ENCODE measurements at regions not wholly inside any gene's neighbourhood (a gene's known extent, or its start where the extent isn't known, plus 50 kb on each side); places are given as distances from the start of the nearest gene placed in this dataset.

- 63% methylated on average over 3 of the region's 3 CpGs for WGBS, 2 donors
- H3K27ac ChIP-seq, result no peak overlapping the region
- no peaks in the 10 kb centered on the region for H3K4me1 ChIP-seq
Observed at GRCh38 chr4:18213576-18214198, 192.1 kb upstream of the LCORL start.

GRCh38 chr4:18209448-18209847 is 187.9 kb upstream of the LCORL start:
- Histone ChIP-seq H3K27me3 (no peaks in the 10 kb centered on the region), H3K27ac (no peak overlapping the region), H3K36me3 (ENCODE audit: low read depth, missing control alignments) (no peaks in the 10 kb centered on the region), H3K4me1 (no peaks in the 10 kb centered on the region), H3K4me3 (no peak overlapping the region), H3K9me3 (no peaks in the 10 kb centered on the region)
- no peak for DNase-seq
- intact Hi-C loops (cut with DNase I; ENCODE audit: low total_unique reads), result no loop called here
- TF ChIP-seq POLR2A (IDR thresholded peaks at IDR 0.05) (no peak), CTCF (IDR thresholded peaks at IDR 0.05) (no peak)

More at GRCh38 chr4:18213576-18214198, 192.1 kb upstream of the LCORL start:
- intact Hi-C loops (cut with DNase I; ENCODE audit: low total_unique reads), result no loop called here
- no peaks in the 10 kb centered on the region for H3K36me3 ChIP-seq (ENCODE audit: low read depth, missing control alignments)
- H3K27me3 ChIP-seq, result no peaks in the 10 kb centered on the region
- DNase-seq, result no peak
- H3K4me3 ChIP-seq, result no peak overlapping the region
- H3K9me3 ChIP-seq, result no peaks in the 10 kb centered on the region
- TF ChIP-seq CTCF (IDR thresholded peaks at IDR 0.05) (no peak), POLR2A (IDR thresholded peaks at IDR 0.05) (no peak)

GRCh38 chr4:18203966-18204365 is 182.4 kb upstream of the LCORL start:
- WGBS, 2 donors, result 63 to 67% methylated on average over 3 of the region's 3 CpGs

GRCh38 chr4:18202486-18202885 is 180.9 kb upstream of the LCORL start:
- intact Hi-C loops (cut with DNase I; ENCODE audit: low total_unique reads), result no loop called here
- DNase-seq, result no peak

More at GRCh38 chr4:18203966-18204365, 182.4 kb upstream of the LCORL start:
- no peak overlapping the region for H3K4me3 ChIP-seq
- no peaks in the 10 kb centered on the region for H3K36me3 ChIP-seq (ENCODE audit: low read depth, missing control alignments)
- no peak overlapping the region for H3K27ac ChIP-seq
- intact Hi-C loops (cut with DNase I; ENCODE audit: low total_unique reads), result no loop called here
- H3K4me1 ChIP-seq, result no peaks in the 10 kb centered on the region
- no peak for TF ChIP-seq CTCF (IDR thresholded peaks at IDR 0.05)
- TF ChIP-seq POLR2A (IDR thresholded peaks at IDR 0.05), result no peak
- H3K27me3 ChIP-seq, result no peaks in the 10 kb centered on the region
- no peak for DNase-seq
- H3K9me3 ChIP-seq, result no peaks in the 10 kb centered on the region

More at GRCh38 chr4:18202486-18202885, 180.9 kb upstream of the LCORL start:
- WGBS, 2 donors, result 86 to 90% methylated on average over 7 of the region's 7 CpGs
- H3K4me1 ChIP-seq, result no peaks in the 10 kb centered on the region
- H3K27ac ChIP-seq, result no peak overlapping the region
- no peaks in the 10 kb centered on the region for H3K9me3 ChIP-seq
- TF ChIP-seq CTCF (IDR thresholded peaks at IDR 0.05) (no peak), POLR2A (IDR thresholded peaks at IDR 0.05) (no peak)
- H3K4me3 ChIP-seq, result no peak overlapping the region
- H3K27me3 ChIP-seq, result no peaks in the 10 kb centered on the region
- no peaks in the 10 kb centered on the region for H3K36me3 ChIP-seq (ENCODE audit: low read depth, missing control alignments)

Data from testis (tissue), 2 donors.